SIG-M5 treated with dmso at 0.1 percent for 504 hours (cell line): ENCODE measurements at regions not wholly inside any gene's neighbourhood (a gene's known extent, or its start where the extent isn't known, plus 50 kb on each side); places are given as distances from the start of the nearest gene placed in this dataset.
A peak's percentile ranks its signal among the peaks of the same experiment; 100 is the strongest.

ENCODE experiments used
- DNase-seq: peaks from one replicate; lab custom pipeline; 2025; ENCODE audit not compliant: unreplicated experiment; lab: John Stamatoyannopoulos, UW

DNA sequence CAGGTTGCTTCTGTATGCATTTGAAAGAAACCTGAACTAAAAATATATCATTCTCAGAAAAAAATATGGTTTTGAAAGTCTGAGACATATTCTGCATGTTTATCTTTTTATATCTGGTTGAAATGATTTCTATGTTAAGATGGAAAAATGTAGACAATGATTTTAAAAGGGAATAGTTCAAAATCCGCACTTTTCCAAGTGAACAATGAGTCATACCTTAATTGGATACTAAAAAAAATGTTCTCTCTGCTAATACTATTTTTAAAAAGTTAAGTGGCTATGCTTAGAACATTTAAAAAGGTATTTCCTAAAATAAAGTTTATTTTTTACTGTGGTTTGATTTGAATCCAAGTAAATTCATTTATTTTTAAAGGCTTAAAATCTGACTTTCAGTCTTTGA is 801.4 kb downstream of the SLITRK6 start:
- DNase-seq = no peak

DNA sequence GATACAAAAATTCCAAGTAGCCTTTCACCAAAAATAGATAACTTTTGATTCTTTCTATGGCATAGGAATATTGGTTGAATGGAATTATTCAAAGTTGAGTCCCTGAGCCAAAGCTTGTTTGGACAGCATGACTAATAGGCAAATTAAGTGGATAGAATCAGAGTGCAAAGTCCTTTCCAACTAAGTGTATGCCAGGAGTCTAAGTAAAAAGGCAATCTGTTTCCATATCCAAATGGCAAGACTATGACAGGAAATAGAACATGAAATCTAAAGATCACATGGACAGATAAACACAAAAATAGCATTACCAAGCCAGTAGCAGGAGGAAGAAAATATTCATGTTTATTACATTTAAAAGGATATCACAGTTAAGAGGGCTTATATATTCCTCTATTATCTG is 804.6 kb downstream of the SLITRK6 start:
- no peak for DNase-seq

DNA sequence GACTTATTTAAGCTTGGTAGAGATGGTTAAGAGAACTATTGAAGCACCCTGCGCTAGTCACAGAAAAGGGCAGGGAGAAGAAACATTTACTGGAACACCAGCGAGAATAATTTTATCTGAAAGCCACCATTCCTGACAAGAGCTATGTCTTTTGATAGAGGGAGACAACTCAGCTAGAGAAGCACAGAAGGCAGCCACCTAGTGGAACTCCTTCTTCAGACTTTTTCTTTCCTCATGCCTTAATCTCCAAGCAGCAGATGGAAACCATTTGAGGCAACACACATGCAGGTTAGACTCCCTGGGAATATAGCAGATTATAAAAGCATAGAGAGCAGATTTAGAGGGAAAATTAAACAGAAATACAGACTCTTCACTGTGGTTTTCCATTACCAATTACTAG is 813.4 kb downstream of the SLITRK6 start:
- no peak for DNase-seq

DNA sequence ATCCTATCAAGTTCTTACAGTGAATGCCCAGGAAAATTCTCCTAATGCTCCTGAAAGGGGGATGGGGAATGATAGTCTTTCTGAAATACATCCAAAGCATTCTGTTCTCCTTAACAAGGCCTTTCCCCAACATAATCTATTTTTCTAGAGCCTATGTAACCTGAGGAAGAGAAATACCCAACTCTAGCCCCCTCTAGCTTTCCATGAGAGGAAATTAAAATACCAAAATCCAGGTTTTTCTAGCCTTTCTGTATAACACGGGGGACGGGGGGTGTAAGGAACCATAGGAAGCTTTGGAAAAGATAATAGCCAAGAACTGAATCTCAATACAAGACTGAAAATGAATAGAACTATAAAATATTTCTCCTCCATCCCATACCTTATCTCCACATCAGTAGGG is 815.9 kb downstream of the SLITRK6 start:
- no peak for DNase-seq

DNA sequence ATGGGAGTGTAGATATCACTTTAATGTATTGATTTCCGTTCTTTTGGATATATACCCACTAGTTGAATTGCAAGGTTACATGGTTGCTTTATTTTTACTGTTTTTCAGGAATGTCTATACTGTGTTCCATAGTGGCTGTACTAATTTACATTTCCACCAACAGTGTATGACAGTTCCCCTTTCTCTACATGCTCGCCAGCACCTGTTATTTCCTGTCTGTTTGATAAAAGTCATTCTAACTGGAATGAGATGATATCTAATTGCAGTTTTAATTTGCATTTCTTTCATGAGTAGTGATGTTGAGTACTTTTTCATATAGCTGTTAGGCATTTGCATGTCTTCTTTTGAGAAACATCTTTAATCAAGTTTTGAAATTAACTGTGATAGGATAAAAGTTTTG is 818.6 kb downstream of the SLITRK6 start:
- no peak for DNase-seq

DNA sequence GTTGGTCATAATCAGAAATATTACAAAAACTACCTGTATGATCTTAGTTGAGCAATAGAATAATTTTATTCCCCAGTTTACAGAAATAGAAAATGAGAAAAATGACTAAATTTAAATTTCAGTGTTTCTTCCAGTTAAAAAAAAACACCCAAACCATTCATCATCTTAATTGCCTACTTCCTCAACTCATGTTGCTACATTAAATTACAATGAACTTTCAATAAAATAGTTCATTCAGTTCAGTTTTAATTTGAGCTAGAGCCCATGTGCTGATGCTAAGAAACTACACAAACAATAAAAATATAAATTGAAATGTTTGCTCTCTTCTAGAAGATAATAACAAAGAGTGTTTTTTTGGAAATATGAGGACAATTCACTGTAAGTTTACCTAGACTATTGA is 820.4 kb downstream of the SLITRK6 start:
- DNase-seq = no peak

DNA sequence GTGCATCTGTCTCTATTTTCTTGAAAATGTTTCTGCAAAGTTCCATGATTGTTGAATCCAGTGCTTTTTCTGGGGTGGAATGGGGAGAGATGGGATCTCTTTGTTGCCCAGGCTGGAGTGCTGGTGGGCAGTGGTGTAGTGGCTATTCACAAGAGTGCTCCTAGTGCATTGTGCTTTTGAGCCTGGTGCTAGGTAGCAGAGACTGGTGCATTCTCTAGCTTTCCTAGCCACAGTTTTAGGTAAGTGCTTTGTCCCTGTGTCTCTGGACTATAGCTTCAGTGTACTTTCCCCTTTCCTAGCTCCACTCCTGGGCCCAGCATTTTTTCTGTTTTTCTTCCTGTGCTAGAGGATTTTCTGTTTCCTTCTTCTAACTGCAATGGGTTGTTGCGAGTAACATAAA is 825.6 kb downstream of the SLITRK6 start:
- DNase-seq = no peak

DNA sequence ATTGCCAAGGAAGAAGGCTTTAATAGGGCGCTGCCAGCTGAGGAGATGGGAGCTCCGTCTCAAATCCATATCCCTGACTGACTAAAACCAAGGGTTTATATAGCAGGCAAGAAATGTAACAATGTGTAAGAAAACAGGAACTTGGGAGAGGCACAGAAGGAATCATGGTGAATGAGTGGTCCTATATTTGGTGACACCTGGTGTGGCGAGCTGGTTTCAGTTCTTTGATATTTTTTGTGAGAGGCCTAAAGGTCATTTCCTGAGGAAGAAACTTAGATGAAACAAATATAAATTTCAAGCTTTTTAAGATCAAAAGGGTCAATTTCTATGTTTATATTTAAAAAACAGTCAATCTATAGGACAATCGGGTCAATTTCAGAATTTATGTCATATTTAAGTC is 826.3 kb downstream of the SLITRK6 start:
- DNase-seq = no peak

DNA sequence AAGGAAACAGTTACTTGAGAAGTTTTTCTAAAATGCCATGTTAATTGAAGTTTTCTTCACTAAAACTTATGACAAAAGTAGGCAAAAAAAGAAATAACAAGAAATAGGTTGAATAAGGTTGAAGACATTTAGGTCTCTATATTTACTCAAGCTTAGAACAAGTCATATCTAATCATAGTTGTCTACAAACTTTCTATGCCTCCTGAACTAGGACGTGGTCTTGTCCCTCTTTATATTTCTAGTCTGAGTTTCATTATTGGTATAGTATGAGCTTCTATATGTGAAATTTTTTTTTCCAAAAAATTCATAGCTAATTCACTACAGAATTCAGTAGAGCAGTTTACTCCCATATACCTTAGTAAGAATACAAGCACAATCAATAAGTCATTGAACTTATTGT is 836.4 kb downstream of the SLITRK6 start:
- no peak for DNase-seq

DNA sequence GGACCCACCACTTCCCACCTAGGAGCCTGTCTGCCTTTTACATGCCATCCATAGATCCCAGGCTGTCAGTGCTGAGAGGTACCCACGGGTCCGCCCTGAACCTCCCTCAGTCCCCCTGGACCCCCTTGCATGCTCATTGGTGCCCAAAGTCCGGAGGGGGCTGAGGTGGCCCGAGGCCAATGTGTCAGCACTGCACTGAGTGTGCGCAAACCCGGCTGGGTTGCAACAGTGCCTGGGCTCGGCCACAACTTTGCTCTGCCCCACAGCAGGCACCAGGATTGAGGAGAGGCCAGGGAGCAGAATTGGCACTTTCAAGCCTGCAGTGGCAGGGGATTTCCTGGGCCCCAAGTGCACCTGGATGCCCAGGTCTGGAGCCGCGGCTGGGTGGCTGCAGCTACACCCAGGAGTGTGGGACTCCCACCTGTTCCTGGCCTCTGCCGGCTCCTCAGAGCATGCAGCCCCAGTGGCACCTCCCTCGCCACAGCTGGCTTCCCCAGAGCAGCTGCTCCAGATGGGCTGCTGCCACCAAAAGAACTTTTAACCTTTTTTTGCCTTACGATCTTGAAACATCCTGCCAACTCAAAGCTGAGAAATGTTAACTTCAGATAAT is 837.0 kb downstream of the SLITRK6 start:
- DNase-seq = no peak

DNA sequence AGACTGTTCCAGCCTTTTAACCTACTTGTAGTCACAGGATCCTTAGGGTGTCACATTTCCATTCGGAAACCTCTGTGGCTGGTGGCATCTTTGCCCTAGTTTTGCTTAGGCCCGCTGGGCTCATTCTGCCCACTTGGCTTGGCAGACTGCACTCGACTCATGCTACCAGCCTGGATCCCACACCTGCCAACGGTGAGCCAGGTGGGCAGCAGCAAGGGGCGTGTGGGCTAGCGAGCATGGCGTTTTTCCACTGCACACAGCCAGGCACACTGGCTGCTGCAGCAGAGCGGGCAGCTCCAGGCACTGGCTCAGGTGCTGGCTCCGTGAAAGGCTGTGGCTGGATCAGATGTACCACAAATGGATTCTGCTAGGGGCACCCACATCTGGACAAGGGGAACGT is 838.2 kb downstream of the SLITRK6 start:
- DNase-seq = no peak

DNA sequence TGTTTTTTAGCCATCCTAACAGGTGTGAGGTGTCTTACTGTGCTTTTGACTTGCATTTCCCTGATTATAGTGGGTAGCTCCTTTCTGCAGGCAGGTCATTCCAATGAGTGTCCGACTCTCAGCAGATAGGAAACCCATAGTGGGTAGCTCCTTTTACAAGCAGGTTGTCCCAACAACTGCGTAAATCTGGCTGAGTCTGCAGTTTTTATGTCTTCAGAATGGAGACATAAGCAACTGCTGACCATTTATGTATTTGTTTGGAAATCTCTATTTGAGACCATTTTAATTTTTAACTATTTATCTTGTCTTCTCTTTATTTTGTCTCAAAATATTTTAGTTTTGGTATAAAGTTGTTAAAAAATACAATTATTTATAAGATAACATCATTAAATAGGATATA is 839.4 kb downstream of the SLITRK6 start:
- DNase-seq = no peak

DNA sequence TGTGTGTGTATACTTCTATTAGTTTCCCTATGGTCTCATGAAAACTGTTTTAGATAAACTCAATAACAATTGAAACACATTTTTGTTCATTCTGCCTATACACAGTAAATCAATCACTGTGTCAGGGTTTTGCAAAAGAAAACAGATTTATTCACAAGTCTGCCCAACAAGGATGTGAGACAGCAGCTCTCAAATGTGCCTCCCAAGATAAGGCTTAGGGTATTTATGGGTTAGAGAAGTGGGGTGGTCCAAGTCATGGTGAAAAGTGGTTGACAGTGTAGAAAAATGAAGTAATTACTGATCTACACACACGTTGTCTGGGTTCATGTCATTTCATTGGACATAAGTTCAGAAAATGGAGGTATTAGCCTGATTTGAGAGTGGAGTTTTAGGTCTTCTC is 844.6 kb downstream of the SLITRK6 start:
- DNase-seq = no peak

DNA sequence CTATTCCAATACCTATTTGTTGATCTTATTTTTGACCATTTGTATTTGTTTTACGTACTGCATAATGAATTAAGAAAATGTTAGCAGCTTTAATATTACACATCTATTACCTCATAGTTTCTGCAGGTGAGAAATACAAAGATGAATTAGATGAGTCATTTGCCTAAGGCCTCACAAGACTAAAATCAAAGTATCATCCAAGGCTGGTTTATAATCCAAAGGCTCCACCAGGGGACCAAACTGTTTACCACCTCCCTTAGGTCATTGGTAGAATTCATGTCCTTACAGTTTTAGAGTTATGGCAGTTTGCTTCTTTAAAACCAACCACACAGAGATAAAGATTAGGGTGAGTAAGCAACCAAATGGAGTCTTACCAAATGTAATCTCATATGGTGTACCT is 848.1 kb downstream of the SLITRK6 start:
- no peak for DNase-seq

DNA sequence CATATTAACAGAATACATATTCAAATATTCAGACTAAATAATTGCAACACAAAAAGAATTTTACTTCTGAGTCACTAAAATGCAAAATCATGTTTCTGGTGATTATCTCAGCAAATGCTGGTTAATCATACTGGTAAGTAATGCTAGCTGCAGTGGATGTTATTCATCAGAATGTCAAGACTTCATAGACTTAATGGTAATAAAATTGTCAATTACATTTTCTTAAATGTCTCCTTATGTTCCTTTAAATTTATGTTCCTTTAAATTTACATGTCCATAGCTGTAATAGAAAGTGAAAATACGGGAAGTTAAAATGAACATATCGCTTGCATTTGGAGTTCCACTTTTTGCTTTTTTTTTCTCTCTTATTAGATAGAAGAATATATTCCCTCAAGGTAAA is 853.0 kb downstream of the SLITRK6 start:
- DNase-seq = peak; percentile 25

DNA sequence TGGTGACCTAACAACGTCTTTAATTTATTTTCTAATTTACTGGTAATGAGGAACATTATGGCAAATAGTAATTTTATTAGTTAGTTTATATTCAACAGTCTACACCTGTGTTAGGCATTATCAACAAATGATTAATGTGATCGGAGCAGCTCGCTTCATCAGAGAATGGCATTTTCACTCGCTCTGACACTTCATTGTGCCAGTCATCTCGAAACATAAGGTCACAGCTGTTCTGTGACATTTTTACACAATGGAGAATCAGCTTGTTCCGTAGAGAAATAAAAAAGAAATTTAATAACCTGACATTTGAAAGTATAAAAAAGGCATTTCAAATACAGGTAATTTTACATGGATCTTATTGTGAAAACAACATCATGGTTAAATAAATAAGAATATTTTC is 858.4 kb downstream of the SLITRK6 start:
- DNase-seq = no peak

DNA sequence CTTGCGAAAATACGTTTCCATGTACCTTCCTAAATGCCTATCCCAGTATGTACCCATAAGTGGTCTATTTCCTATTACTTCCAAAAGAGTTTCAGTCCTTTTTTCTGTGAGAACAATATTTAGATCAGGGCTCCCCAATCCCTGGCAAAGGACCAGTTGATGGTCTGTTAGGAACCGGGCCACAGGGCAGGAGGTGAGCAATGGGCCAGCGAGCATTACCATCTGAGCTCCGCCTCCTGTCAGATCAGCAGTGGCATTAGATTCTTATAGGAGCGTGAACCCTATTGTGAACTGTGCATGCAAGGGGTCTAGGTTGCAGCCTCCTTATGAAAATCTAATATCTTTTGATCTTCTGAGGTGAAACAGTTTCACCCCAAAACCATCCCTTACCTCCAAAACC is 859.1 kb downstream of the SLITRK6 start:
- DNase-seq = no peak

DNA sequence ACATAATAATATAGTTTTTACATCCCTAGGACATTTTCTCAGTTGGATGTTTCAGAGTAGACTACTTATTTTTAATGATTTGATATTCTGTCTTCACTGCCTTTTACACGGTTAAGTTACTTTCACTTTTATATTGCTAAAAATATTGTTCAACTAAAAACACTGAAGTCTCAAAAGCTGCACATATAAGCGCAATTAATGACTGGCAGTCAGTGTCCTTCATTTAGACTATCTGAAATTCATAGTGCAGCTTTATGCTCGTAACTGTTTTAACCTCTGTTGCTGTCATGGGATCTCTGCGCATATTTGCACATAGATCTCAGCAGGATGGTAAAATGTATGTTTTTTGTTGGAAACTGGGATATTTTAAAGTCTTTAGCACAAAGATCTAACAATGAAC is 864.3 kb downstream of the SLITRK6 start:
- peak; percentile 8 for DNase-seq

DNA sequence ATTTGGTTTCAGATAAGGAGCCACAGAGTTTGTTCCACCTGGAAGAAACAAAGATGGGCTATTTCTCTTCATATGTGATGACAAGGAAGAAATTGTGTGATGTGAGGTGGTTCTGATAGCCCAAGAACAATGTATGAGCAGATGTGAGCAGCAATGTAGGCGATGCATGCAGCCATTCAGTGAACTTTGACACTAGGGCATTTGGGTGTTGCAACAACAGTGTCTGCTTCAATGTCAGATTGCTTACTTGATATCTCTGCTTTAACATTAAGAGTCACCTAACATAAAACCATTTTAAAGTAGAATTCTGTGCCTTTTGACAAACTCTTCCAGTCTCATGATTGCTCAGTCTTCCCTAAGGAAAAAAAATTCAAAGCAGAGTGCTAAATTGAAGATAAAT is 865.4 kb downstream of the SLITRK6 start:
- no peak for DNase-seq

DNA sequence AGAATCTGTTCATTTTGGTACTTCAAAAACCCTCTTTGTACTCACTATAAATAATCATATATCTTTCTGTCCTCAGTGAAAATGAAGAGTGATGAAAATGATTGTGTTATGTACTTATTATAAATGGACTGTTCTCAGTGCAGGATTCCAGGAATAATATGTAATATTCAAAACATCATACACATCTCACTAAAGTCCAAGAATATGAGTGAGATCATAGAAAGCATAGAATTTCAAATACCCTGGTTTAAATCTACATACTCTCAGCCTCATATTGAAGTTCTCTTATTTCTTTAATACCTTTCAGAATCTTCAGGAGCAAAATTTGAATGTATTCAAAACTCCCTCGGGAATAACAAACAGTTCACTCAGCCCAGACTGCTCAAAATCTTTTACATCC is 868.0 kb downstream of the SLITRK6 start:
- DNase-seq = no peak

DNA sequence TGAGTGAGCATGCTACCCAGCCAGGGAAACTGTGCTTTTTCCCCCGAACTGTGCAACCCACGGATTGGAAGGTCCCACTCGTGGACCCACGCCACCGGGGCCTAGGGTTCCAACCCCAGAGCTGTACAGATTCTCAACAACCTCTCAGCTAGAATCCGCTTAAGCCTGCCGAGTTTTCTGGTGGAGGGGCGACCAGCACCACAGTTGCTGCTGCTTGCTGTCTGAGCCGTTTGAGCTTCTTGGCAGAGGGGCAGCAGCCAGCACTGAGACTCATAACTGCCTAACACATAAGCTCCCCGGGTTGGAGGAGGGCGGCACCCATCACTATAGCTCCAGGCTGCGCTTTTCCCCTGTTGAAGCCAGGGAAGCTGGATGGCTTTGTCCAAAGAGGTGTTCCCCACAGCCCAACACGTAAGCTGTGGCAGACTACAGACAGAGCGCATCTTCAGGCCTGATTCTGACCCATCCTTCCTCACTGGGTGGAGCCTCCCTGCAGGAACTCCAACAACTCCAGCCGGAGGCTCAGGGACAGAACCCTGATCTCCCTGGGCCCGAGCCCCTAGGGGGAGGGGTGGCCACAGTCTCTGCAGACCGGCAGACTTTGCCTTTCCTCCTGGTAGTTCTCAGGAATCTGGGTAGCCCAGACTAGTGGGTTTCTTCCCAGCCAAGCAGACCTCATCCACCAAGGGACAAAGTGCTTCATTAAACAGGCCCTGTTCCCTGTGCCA is 871.6 kb downstream of the SLITRK6 start:
- DNase-seq = no peak

DNA sequence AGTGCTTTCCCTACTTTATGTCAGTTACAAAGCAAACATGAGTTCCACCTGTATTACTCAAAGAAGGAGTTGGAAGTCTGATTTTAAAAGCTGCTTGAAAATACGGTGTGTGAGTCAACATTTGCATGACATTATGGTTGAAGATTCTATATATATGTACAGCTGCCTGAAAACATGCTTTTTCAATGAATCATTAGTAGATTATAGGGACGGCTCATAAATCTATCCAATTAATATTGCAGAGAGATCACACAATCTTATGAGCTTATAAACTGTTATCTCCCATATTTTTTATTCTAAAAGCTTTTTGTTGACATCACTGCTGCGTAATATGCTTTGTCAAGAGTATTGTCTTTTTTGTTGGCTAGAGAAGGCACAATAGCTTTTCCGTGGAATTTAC is 873.8 kb downstream of the SLITRK6 start:
- no peak for DNase-seq

DNA sequence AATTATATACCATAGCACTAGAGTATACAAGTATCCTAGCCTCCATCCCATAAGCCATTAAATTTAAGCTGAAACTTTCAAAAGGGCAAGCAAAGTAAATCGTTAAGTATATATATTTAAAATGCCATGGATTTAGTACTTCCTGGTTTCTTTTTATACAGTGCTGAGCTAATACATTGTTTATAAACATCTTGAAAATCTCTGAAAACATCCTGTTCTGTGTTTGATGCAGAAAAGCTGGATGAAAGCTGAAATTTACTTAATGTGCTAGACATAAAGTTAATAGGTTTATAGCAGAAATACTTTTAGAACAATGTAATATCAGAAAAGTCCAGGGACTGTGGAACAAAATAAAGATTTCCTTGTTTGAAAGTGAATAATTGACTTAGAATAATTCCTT is 875.4 kb downstream of the SLITRK6 start:
- DNase-seq = no peak
